ENCODE measurements at regions not wholly inside any gene's neighbourhood (a gene's known extent, or its start where the extent isn't known, plus 50 kb on each side); places are given as distances from the start of the nearest gene placed in this dataset.

- no peak for TF ChIP-seq CTCF (IDR thresholded peaks at IDR 0.05)
- TF ChIP-seq POLR2A (IDR thresholded peaks at IDR 0.05): no peak
These were observed 163.5 kb downstream of the OPA1 start for GRCh38 chr3:193756536-193756935.

All from adrenal gland (tissue), 5 donors.